Muscle of leg (tissue), 3 donors: ENCODE measurements at regions not wholly inside any gene's neighbourhood (a gene's known extent, or its start where the extent isn't known, plus 50 kb on each side); places are given as distances from the start of the nearest gene placed in this dataset.

ENCODE experiments used
- DNase-seq: peaks from one replicate; pipeline ENCODE4 v3.0.0; 2013
- H3K27ac ChIP-seq: one replicate; pipeline ENCODE4 v1.5.1; 2013; ENCODE audit warnings: mild to moderate bottlenecking, low read length, control low read depth
- H3K27me3 ChIP-seq: one replicate; pipeline ENCODE4 v1.6.1; 2013; ENCODE audit warnings: low read length; ENCODE audit not compliant: control insufficient read depth, insufficient read depth
- H3K36me3 ChIP-seq: one replicate; pipeline ENCODE4 v1.6.1; 2013; ENCODE audit warnings: low read length; ENCODE audit not compliant: control insufficient read depth, insufficient read depth
- H3K4me1 ChIP-seq: one replicate; pipeline ENCODE4 v1.6.1; 2013; ENCODE audit warnings: low read length; ENCODE audit not compliant: control insufficient read depth, insufficient read depth
- H3K4me3 ChIP-seq: one replicate; pipeline ENCODE4 v1.5.1; 2013; ENCODE audit warnings: low read length, control low read depth
- H3K9me3 ChIP-seq: replicated peaks from 2 replicates; pipeline ENCODE4 v1.6.1; 2013; ENCODE audit warnings: low read depth, low read length; ENCODE audit not compliant: control insufficient read depth
- WGBS: methylation state at CpG from one replicate; pipeline ENCODE4 v1.1.5; 2013; ENCODE audit warnings: missing lambda C conversion rate; ENCODE audit not compliant: insufficient coverage; 5-methylcytosine and 5-hydroxymethylcytosine counted together

DNA sequence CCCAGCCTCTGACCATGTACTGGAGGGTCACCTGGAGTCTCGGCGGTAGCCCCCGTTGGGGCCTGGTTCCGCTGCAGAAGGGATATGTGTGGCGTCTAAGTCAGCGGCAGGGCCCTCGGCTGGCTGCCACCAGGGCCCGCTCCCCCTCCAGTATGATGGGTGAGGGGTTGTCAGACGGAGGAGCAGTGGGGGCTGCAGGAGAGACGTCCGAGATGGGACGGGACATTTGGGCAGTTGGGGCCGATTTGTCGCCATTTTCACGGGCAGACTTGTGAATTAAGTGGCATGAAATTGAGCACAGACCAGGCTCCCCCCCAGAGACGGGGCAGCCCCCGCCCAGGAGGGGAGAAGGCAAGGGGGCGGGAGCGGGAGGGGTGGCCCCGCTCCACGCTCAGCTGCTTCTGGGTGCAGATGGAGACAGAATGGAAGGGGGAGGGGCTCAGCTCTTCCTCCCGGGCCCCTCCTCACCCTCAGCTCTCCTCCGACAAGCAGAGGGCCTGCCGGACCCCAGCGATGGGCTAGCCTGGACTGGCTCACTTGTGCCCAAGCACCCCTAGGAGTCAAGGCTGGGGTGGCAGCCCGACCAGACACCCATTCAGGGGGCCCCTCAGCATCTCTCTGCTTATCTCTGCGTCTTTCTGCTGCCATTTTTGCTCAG, 52.7 kb upstream of the LHX1 start:
- peak; percentile 7 for DNase-seq
- peaks cover 27% of the 10 kb centered on the region for H3K4me1 ChIP-seq
- H3K27me3 ChIP-seq, result peaks cover 23% of the 10 kb centered on the region
- WGBS, result 13% methylated on average over 16 of the region's 27 CpGs
- H3K36me3 ChIP-seq, result no peaks in the 10 kb centered on the region
- H3K9me3 ChIP-seq, result peaks cover 8% of the 10 kb centered on the region
- H3K4me3 ChIP-seq, result no peak overlapping the region
- no peak overlapping the region for H3K27ac ChIP-seq

DNA sequence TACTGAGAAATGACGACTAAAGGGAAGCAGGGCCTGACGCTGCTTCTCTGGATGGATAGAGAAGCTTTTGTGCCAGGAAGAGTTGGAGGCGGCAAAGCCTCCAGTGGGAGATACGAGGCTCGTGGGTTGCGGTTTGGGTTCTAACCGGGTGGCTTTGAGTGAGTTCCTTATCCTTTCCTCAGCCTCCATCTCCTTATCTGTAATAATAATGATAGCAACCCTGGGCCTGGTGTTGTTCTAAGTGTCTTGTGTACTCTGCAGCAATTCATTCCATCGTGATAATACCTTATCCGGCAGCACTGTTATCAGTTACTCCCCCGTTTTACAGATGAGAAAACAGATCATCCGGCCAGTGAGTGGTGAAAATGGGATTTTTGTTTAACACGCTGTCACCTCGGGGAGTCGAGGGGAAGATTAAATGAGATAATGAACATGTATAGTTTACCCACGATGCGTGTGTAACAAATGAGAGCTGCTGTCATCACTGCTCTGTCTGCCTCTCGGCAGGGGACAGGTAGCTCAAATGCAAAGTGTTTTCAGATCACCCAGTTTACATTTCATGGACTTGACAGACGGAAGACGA, 52.0 kb upstream of the LHX1 start:
- Histone ChIP-seq H3K36me3 (no peaks in the 10 kb centered on the region), H3K27me3 (peaks cover 23% of the 10 kb centered on the region), H3K27ac (no peak overlapping the region), H3K4me3 (no peak overlapping the region), H3K9me3 (peaks cover 8% of the 10 kb centered on the region), H3K4me1 (peaks cover 27% of the 10 kb centered on the region)
- no peak for DNase-seq
- 71% methylated on average over 14 of the region's 19 CpGs for WGBS

DNA sequence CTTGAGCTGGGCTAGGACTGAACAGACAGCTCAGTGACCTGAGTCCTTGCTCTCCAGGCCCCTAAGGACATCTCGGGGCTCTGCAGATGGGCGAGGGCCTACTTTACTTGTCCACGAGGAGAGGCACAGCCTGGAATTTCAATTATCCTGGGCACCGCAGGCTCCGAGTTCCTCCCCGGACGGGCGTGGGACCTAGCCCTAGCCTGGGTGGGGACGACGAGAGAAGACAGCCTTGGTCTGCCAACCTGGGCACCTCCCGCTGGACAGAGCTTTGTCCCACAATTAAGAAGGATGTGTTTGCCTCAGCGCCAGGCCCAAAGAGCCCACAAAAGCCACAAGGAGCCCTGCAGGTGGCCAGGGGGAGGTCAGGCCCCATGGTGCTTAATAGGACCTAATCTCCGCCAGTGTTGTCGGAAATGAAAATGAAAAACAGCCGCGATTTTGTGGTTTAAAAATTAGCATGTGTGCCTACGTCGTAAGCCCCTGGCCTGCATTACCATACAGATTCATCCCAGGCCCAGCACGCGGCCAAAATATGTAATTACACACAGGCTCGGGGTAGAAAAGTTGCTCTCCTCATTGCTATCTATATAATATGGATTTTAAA, 51.4 kb upstream of the LHX1 start:
- Histone ChIP-seq H3K36me3 (no peaks in the 10 kb centered on the region), H3K9me3 (peaks cover 8% of the 10 kb centered on the region), H3K27ac (no peak overlapping the region), H3K4me3 (no peak overlapping the region), H3K27me3 (peaks cover 23% of the 10 kb centered on the region), H3K4me1 (peaks cover 27% of the 10 kb centered on the region)
- WGBS, result 69% methylated on average over 13 of the region's 21 CpGs
- no peak for DNase-seq
